Activated CD4-positive, alpha-beta T cell treated with anti-CD3 and anti-CD28 coated beads for 24 hours (primary cell): ENCODE measurements at regions not wholly inside any gene's neighbourhood (a gene's known extent, or its start where the extent isn't known, plus 50 kb on each side); places are given as distances from the start of the nearest gene placed in this dataset.
"Not testable (repeated sequence)": the region's sequence is repeated elsewhere in the genome, so short reads cannot be mapped to it uniquely, and the experiment has no call there.

ENCODE experiments used
- DNase-seq, 2 donors: peaks; one replicate each; pipeline ENCODE4 v3.0.0-alpha.2; 2020; ENCODE audit warnings: low read depth in 2 of 2

- DNase-seq: no peak
These were observed 104.6 kb downstream of the MED10 start for GRCh38 chr5:6273749-6274148.

GRCh38 chr5:6273090-6273735 is 105.1 kb downstream of the MED10 start:
- DNase-seq: no peak

GRCh38 chr5:6269925-6270324 is 108.4 kb downstream of the MED10 start:
- no peak for DNase-seq

GRCh38 chr5:6266671-6267197 is 111.6 kb downstream of the MED10 start:
- no peak for DNase-seq

GRCh38 chr5:6264394-6264793 is 114.0 kb downstream of the MED10 start:
- no peak for DNase-seq

- DNase-seq: no peak
These were observed 115.5 kb downstream of the MED10 start for GRCh38 chr5:6262651-6263363.

- no peak for DNase-seq
These were observed 116.7 kb downstream of the MED10 start for GRCh38 chr5:6261668-6262067.

GRCh38 chr5:6261256-6261655 is 117.1 kb downstream of the MED10 start:
- DNase-seq: no peak

GRCh38 chr5:6260846-6261245 is 117.5 kb downstream of the MED10 start:
- DNase-seq: no peak

- DNase-seq: no peak
These were observed 121.4 kb downstream of the MED10 start for GRCh38 chr5:6256901-6257300.

- no peak for DNase-seq
These were observed 122.4 kb downstream of the MED10 start for GRCh38 chr5:6255956-6256355.

GRCh38 chr5:6253846-6254245 is 124.5 kb downstream of the MED10 start:
- DNase-seq: no peak

GRCh38 chr5:6253281-6253680 is 125.1 kb downstream of the MED10 start:
- DNase-seq: no peak

- no peak for DNase-seq
These were observed 125.8 kb downstream of the MED10 start for GRCh38 chr5:6252581-6252980.

GRCh38 chr5:6251565-6252102 is 126.7 kb downstream of the MED10 start:
- no peak for DNase-seq

GRCh38 chr5:6250121-6250520 is 128.2 kb downstream of the MED10 start:
- no peak for DNase-seq

GRCh38 chr5:6248132-6248531 is 130.2 kb downstream of the MED10 start:
- DNase-seq: no peak

- no peak for DNase-seq
These were observed 131.4 kb downstream of the MED10 start for GRCh38 chr5:6246820-6247437.

- DNase-seq: no peak
These were observed 134.0 kb downstream of the MED10 start for GRCh38 chr5:6244339-6244714.

- no peak for DNase-seq
These were observed 134.5 kb downstream of the MED10 start for GRCh38 chr5:6243706-6244338.

- DNase-seq: not testable (repeated sequence)
These were observed 137.3 kb downstream of the MED10 start for GRCh38 chr5:6241056-6241455.

GRCh38 chr5:6236858-6237481 is 141.4 kb downstream of the MED10 start:
- DNase-seq: no peak
